T-helper 2 cell treated with Interferon-gamma antibody and Interleukin-4, amounts not matched to agents 5 μg/mL and 100 μg/mL, for 36 hours (primary cell): ENCODE measurements at regions not wholly inside any gene's neighbourhood (a gene's known extent, or its start where the extent isn't known, plus 50 kb on each side); places are given as distances from the start of the nearest gene placed in this dataset.
"Not testable (repeated sequence)": the region's sequence is repeated elsewhere in the genome, so short reads cannot be mapped to it uniquely, and the experiment has no call there.

Source experiments
- DNase-seq: peaks from one replicate; pipeline ENCODE4 v3.0.0; 2021; ENCODE audit warnings: low spot score
- H3K27ac Mint-ChIP-seq: one replicate; pipeline ENCODE4 v1.8.0; 2021; ENCODE audit warnings: mild to moderate bottlenecking, mixed read lengths
- H3K27me3 Mint-ChIP-seq: one replicate; pipeline ENCODE4 v1.8.0; 2021; ENCODE audit warnings: low read depth, mixed read lengths
- H3K36me3 Mint-ChIP-seq: one replicate; pipeline ENCODE4 v1.8.0; 2021; ENCODE audit warnings: low read depth, mixed read lengths
- H3K4me1 Mint-ChIP-seq: one replicate; pipeline ENCODE4 v1.8.0; 2021; ENCODE audit warnings: low read depth, mixed read lengths
- H3K4me3 Mint-ChIP-seq: one replicate; pipeline ENCODE4 v1.8.0; 2022; ENCODE audit warnings: mild to moderate bottlenecking, moderate library complexity, mixed read lengths
- H3K9me3 Mint-ChIP-seq: one replicate; pipeline ENCODE4 v1.8.0; 2021; ENCODE audit warnings: mixed read lengths

- H3K4me1 Mint-ChIP-seq: no peaks in the 10 kb centered on the region
- H3K27ac Mint-ChIP-seq: no peak overlapping the region
- H3K4me3 Mint-ChIP-seq: no peak overlapping the region
- H3K36me3 Mint-ChIP-seq: no peaks in the 10 kb centered on the region
- H3K27me3 Mint-ChIP-seq: peaks cover 6% of the 10 kb centered on the region
- H3K9me3 Mint-ChIP-seq: peaks cover 20% of the 10 kb centered on the region
- no peak for DNase-seq
These were observed 109.6 kb upstream of the DNAH14 start for GRCh38 chr1:224819861-224820260.

- no peak overlapping the region for H3K4me3 Mint-ChIP-seq
These were observed 109.1 kb upstream of the DNAH14 start for GRCh38 chr1:224820341-224820740.

GRCh38 chr1:224821751-224822150, 107.7 kb upstream of the DNAH14 start:
- H3K4me1 Mint-ChIP-seq, H3K36me3 Mint-ChIP-seq, H3K27ac Mint-ChIP-seq, DNase-seq, H3K27me3 Mint-ChIP-seq, H3K4me3 Mint-ChIP-seq: not testable (repeated sequence)
- H3K9me3 Mint-ChIP-seq: peaks cover 20% of the 10 kb centered on the region

More at GRCh38 chr1:224820341-224820740, 109.1 kb upstream of the DNAH14 start:
- no peak for DNase-seq
- peaks cover 20% of the 10 kb centered on the region for H3K9me3 Mint-ChIP-seq
- H3K4me1 Mint-ChIP-seq: no peaks in the 10 kb centered on the region
- H3K27ac Mint-ChIP-seq: no peak overlapping the region
- no peaks in the 10 kb centered on the region for H3K36me3 Mint-ChIP-seq
- H3K27me3 Mint-ChIP-seq: peaks cover 6% of the 10 kb centered on the region

- Mint-ChIP-seq H3K27me3 (peaks cover 4% of the 10 kb centered on the region), H3K36me3 (no peaks in the 10 kb centered on the region)
These were observed 103.9 kb upstream of the DNAH14 start for GRCh38 chr1:224825525-224826000.

GRCh38 chr1:224828691-224829090, 100.8 kb upstream of the DNAH14 start:
- Mint-ChIP-seq H3K27ac (no peak overlapping the region), H3K27me3 (peaks cover 6% of the 10 kb centered on the region), H3K9me3 (peaks cover 5% of the 10 kb centered on the region), H3K36me3 (no peaks in the 10 kb centered on the region), H3K4me1 (no peaks in the 10 kb centered on the region), H3K4me3 (no peak overlapping the region)
- no peak for DNase-seq

More at GRCh38 chr1:224825525-224826000, 103.9 kb upstream of the DNAH14 start:
- H3K9me3 Mint-ChIP-seq: peaks cover 20% of the 10 kb centered on the region
- DNase-seq: no peak
- no peak overlapping the region for H3K27ac Mint-ChIP-seq
- H3K4me3 Mint-ChIP-seq: no peak overlapping the region
- no peaks in the 10 kb centered on the region for H3K4me1 Mint-ChIP-seq

- no peak for DNase-seq
- Mint-ChIP-seq H3K4me3 (no peak overlapping the region), H3K9me3 (no peaks in the 10 kb centered on the region), H3K27me3 (peaks cover 4% of the 10 kb centered on the region), H3K27ac (no peak overlapping the region), H3K4me1 (no peaks in the 10 kb centered on the region), H3K36me3 (no peaks in the 10 kb centered on the region)
These were observed 98.0 kb upstream of the DNAH14 start for GRCh38 chr1:224831501-224831900.

GRCh38 chr1:224839648-224840300, 89.7 kb upstream of the DNAH14 start:
- H3K36me3 Mint-ChIP-seq, H3K4me3 Mint-ChIP-seq, H3K9me3 Mint-ChIP-seq, H3K27ac Mint-ChIP-seq, H3K27me3 Mint-ChIP-seq, H3K4me1 Mint-ChIP-seq, DNase-seq: not testable (repeated sequence)

GRCh38 chr1:224841803-224842202, 87.7 kb upstream of the DNAH14 start:
- H3K4me3 Mint-ChIP-seq, H3K4me1 Mint-ChIP-seq, DNase-seq, H3K36me3 Mint-ChIP-seq, H3K27ac Mint-ChIP-seq, H3K27me3 Mint-ChIP-seq, H3K9me3 Mint-ChIP-seq: not testable (repeated sequence)

- Mint-ChIP-seq H3K27ac (no peak overlapping the region), H3K27me3 (no peaks in the 10 kb centered on the region), H3K4me1 (no peaks in the 10 kb centered on the region), H3K36me3 (no peaks in the 10 kb centered on the region), H3K9me3 (no peaks in the 10 kb centered on the region), H3K4me3 (no peak overlapping the region)
- no peak for DNase-seq
These were observed 83.2 kb upstream of the DNAH14 start for GRCh38 chr1:224846119-224846907.

- no peaks in the 10 kb centered on the region for H3K27me3 Mint-ChIP-seq
- H3K36me3 Mint-ChIP-seq: no peaks in the 10 kb centered on the region
- H3K4me1 Mint-ChIP-seq: no peaks in the 10 kb centered on the region
- no peaks in the 10 kb centered on the region for H3K9me3 Mint-ChIP-seq
- H3K27ac Mint-ChIP-seq: no peak overlapping the region
- no peak for DNase-seq
- no peak overlapping the region for H3K4me3 Mint-ChIP-seq
These were observed 79.0 kb upstream of the DNAH14 start for GRCh38 chr1:224850446-224850845.

- peak; percentile 37 for DNase-seq
- Mint-ChIP-seq H3K4me1 (no peaks in the 10 kb centered on the region), H3K4me3 (no peak overlapping the region), H3K27me3 (peaks cover 2% of the 10 kb centered on the region), H3K36me3 (no peaks in the 10 kb centered on the region), H3K9me3 (no peaks in the 10 kb centered on the region), H3K27ac (no peak overlapping the region)
These were observed 78.1 kb upstream of the DNAH14 start for GRCh38 chr1:224851210-224851847.

GRCh38 chr1:224851848-224852261, 77.6 kb upstream of the DNAH14 start:
- no peak for DNase-seq
- Mint-ChIP-seq H3K4me1 (no peaks in the 10 kb centered on the region), H3K9me3 (no peaks in the 10 kb centered on the region), H3K27me3 (peaks cover 2% of the 10 kb centered on the region), H3K4me3 (no peak overlapping the region), H3K27ac (no peak overlapping the region), H3K36me3 (no peaks in the 10 kb centered on the region)

- H3K27ac Mint-ChIP-seq: no peak overlapping the region
- H3K9me3 Mint-ChIP-seq: no peaks in the 10 kb centered on the region
- H3K4me3 Mint-ChIP-seq: no peak overlapping the region
- H3K27me3 Mint-ChIP-seq: peaks cover 4% of the 10 kb centered on the region
- no peaks in the 10 kb centered on the region for H3K36me3 Mint-ChIP-seq
- no peak for DNase-seq
- H3K4me1 Mint-ChIP-seq: no peaks in the 10 kb centered on the region
These were observed 76.4 kb upstream of the DNAH14 start for GRCh38 chr1:224852901-224853568.

GRCh38 chr1:224856973-224857372, 72.5 kb upstream of the DNAH14 start:
- Mint-ChIP-seq H3K36me3 (no peaks in the 10 kb centered on the region), H3K4me1 (no peaks in the 10 kb centered on the region), H3K4me3 (no peak overlapping the region), H3K9me3 (no peaks in the 10 kb centered on the region), H3K27ac (no peak overlapping the region), H3K27me3 (peaks cover 6% of the 10 kb centered on the region)
- no peak for DNase-seq
